ENCODE measurements at regions not wholly inside any gene's neighbourhood (a gene's known extent, or its start where the extent isn't known, plus 50 kb on each side); places are given as distances from the start of the nearest gene placed in this dataset.
A peak's percentile ranks its signal among the peaks of the same experiment; 100 is the strongest.

DNA sequence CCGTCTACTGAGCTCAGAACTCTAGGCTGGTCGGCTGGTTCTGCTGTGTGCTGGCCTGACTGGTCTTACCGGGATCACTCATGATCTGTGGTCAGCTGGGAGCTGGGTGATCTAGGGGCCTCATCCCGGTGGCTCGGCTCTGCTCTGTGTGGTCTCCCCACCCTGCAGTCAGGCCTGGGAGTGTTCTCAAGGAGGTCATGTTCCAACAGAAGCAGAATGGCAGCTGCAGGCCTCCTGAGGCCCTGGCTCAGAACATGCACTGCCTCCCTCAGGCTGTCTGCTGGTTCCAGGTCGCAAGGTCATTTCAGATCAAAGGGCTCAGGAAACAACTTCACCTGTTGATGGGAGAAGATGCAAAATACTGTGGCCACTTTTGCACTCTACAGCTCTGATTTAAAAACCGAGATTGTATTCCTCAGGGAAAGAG lies 81.1 kb upstream of the RFX8 start:
- DNase-seq (ENCODE audit: low read depth, low spot score): no peak

DNA sequence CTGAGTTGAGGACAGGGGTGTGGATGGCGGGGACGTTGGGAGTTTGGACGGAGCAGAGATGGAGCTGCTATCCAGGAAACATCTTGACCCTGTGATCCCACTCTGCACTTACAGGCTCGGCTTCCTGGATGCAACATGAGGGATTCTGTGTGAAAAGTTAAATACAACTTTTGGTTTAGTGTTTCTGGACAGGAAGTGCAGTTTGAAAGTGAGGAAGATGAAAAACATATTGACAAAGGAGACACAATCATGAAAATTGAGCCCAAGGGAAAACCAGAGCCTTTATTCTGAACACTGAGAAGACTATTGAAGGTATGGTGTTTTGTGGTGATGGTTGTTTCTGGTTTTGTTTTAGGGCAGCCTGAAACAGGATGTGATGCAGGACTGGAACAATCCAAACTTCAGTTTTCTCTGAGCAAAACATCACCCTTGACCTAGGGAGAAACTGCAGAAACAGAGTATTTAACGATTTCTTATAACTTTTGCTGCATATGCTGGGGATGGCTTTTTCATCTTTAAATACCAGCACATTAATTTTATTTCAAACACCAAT lies 76.5 kb upstream of the RFX8 start:
- DNase-seq (ENCODE audit: low read depth, low spot score): no peak

DNA sequence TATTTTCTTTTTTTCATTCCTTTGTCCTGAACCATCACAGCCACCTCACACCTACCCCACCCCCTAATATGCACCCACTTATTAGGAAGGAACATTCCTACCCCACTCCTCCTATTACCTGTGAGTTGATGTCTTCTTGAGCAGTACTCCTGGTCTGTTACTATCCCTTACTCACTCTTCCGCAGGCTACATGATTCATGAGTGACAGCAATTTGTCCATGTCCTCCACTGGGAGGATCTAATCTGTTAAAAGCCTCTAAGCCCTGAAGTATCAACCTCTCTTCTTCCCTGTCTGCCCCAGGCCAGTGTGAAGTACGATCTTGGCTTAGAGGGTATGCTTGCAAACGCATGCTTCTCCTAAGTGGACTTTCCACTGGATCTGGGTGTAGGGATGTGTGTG lies 75.6 kb upstream of the RFX8 start:
- DNase-seq (ENCODE audit: low read depth, low spot score): no peak

DNA sequence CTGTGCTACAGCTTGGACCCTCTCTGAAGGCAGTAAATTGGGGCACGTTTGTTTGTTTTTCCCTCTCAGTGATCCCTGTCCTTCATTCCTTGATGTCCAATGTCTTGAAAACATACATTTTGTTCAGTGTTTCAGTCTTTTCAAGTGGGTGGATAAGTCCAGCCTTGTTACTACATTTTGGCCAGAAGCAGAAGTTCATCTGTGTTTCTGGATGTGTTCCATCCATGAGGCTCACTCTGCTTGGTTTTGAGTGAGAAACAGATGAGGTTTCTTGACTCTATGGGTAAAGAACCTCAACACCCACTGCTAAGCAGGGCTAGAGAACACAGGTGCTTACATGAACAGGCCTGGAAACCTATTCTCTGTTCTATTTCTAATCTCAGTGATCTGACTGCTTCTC lies 74.5 kb upstream of the RFX8 start:
- no peak for DNase-seq (ENCODE audit: low read depth, low spot score)

DNA sequence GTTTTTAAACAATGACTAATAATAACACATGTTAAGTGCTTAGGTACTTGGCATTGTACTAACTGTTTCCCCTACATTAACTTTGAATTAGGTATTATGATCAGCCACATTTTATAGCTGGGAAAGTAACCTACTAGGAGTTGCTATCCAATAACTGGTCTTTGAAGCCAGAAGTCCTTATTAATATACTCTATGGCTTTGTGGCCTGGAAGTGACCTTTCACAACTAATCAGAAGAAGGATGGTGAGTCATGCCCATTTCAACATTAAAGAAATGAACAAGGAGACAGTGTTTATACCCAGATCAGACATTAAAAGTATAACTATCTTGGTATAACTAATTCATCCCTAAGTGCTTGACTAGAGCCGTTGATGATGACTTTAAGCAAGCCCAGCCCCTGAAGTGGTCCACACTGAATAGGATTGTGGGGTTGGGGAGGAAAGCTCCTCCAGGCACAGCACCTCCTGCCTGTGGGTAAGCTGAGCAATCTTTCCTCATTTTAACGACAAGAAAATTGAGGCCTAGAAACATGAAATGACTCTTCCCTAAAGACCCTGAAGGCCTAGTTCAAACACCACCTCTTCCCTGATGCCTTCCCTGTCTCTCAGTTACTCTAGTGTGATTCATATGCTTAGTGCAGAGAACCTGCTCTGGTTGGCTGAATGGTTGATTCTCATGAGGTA lies 71.6 kb upstream of the RFX8 start:
- peak; percentile 38 for DNase-seq (ENCODE audit: low read depth, low spot score)

DNA sequence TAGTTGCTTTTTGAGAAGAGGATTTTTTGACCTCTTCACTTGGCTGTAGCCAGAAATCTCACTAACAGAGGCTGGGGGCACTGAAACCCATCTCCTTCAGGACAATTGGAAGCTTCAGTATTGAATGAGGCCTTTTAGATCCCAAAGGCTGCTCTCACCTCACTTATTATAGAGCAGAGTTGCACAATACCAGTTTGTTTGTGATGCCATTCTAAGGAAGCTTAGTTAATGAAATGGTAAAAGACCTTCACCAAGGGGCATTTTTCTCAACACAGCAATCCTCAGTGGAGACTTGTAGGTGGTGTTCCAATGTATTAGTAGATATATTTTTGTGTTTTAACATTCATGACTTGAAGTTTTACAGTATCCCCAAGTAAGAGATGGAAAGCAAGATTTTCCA lies 71.0 kb upstream of the RFX8 start:
- DNase-seq (ENCODE audit: low read depth, low spot score): no peak

DNA sequence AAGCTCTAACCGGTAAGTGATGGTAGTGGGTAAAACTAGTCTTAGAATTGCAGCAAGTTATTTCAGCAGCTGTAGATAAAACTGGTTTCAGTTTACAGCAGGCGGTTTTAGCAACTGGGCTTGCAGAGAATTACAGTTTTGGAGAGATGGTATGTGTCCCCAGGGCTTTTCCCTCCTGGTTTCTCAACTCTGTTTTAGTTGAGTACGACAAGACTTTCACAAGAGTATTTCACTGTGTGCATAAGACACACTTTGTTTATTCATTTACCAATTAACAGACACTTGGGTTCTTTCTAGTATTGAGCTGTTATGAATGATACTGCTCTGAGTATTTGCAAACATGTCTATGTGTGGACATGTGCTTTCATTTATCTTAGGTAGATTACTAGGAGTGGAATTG lies 65.6 kb upstream of the RFX8 start:
- DNase-seq (ENCODE audit: low read depth, low spot score): no peak

DNA sequence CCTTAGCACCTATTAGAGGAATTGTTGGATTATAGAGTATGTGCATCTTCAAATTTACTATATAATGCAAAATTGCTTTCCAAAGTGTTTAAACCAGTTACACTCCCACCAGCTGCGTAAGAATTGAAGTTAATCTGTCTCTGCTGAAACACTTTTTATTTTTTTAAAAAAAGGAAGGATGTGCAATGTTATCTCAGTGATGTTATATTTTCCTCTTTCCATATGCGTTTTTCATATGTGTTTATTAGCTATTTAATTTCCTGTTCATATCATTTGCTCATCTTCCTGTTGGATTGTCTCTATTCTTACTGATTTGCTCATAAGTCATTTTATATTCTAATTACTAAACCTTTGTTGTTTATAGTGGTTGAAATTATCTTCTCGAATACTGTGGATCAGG lies 63.2 kb upstream of the RFX8 start:
- no peak for DNase-seq (ENCODE audit: low read depth, low spot score)

DNA sequence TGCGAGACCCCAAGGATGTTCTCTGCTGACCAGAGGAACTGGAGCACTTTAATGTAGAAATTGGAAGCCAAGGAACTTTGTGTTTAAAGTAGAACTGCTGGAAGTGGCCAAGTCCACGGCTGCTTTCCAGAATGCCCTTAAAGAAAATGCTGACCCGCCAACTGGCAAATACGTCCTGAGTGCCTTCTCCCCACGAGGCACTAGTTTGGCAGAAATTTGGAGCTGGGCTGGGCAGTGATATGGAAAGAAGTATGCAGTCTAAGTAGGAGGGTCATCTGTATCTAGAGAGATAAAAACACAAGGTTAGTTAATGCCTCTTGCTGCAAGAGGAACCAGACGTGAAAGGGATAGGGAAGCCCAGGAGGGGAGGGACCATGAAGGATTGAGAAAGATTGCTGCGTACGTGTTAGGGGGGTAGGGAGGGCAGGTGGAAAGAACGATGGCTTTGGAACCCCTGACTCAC lies 59.3 kb upstream of the RFX8 start:
- DNase-seq (ENCODE audit: low read depth, low spot score): no peak

DNA sequence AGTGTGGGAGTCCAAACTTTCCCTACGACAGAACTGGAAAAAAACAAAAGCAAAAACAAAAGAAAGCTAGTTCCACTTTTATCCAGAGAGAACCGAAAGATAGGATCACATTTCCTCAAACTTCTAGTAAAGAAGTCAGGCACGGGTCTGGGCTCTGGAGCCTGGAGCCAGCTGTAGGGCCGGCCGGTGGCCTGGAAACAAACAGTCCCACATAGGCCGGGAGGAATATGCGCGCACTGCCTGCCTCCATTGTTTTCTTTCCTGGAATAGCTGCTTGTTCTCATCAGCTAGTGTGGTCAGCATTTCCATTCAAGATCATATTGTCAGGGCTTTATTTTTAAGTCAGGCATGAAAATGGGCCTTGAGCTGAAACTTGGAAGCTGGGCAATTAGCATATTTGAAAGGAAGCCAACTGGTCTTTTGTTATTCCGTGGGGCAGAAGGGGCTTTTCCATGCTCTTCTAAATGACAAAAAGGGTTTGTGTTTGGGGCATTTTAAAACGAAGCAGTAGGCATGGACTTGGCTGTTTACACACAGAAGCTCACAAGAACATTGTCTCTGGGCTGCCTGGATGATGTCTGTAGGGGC lies 58.7 kb upstream of the RFX8 start:
- DNase-seq (ENCODE audit: low read depth, low spot score): peak; percentile 89

DNA sequence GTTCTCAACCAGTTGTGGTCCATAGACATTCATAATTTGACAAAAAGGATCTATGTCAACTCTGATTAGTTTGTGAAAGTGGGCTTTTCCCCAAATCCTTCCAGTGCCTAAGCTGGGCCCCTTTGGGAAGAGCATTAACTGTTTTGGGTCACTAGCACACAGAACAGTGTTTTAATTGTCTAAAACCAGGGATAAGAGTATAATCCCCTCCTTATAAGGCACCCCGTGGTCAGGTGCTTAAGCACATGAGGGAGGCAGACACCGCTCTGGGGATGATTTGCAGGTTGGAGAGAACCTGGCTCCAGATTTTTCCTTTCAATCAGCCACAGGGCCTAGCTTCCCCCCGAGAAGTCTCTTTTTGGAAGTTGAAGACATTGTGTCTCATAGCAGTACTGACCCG lies 53.6 kb upstream of the RFX8 start:
- DNase-seq (ENCODE audit: low read depth, low spot score): no peak

DNA sequence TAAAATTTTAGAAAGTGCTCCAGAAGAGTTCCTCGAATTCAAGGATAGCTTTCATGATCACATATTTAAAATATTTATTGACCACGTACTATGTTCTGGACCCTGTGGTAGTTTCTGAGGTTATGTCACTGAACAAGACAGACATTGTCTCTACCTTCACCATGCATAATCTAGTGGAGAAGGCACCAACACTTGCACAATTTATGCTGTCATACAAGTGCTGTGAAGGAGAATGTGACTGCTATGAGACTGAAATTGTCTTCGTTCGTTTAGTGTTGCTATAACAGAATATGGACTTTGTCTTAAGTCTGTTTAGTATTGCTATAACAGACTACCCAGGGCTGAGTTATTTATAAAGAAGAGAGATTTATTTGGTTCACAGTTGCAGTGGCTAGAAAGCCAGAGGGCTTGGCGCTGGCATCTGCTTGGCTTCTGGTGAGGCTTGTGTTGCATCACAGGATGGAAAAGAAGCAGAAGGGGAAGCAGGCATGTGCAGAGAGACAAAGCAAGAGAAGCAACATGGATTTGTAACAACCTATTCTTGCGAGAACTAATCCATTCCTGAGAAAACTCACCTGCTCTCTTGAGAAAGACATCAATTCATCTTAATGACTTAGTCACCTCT lies 50.0 kb upstream of the RFX8 start:
- no peak for DNase-seq (ENCODE audit: low read depth, low spot score)
